HEK293 (cell line): ENCODE measurements at regions not wholly inside any gene's neighbourhood (a gene's known extent, or its start where the extent isn't known, plus 50 kb on each side); places are given as distances from the start of the nearest gene placed in this dataset.

Experiments
- ZFP37 ChIP-seq: fragments of 450-650 bp; formaldehyde crosslinking; IDR thresholded peaks from 2 replicates; pipeline ENCODE4 v1.5.1; 2016; ENCODE audit warnings: missing biosample characterization, missing genetic modification characterization
- ZNF138 ChIP-seq: fragments of 450-650 bp; formaldehyde crosslinking; IDR thresholded peaks from 2 replicates; pipeline ENCODE4 v1.5.1; 2016; ENCODE audit warnings: missing biosample characterization, missing genetic modification characterization, borderline replicate concordance
- TF ChIP-seq, protein P1 (sequence below): fragments of 450-650 bp; formaldehyde crosslinking; IDR thresholded peaks from 2 replicates; pipeline ENCODE4 v1.5.1; 2016; ENCODE audit warnings: missing biosample characterization, missing genetic modification characterization
- TF ChIP-seq, protein P2 (sequence below): fragments of 450-650 bp; formaldehyde crosslinking; conservative IDR thresholded peaks from 2 replicates; pipeline ENCODE4 v1.5.1; 2016; ENCODE audit warnings: low read depth, missing biosample characterization, missing genetic modification characterization
- TF ChIP-seq, protein P3 (sequence below): fragments of 450-650 bp; formaldehyde crosslinking; IDR thresholded peaks from 2 replicates; pipeline ENCODE4 v1.5.1; 2017; ENCODE audit warnings: missing biosample characterization, missing genetic modification characterization
- TF ChIP-seq, protein P4 (sequence below): fragments of 450-650 bp; formaldehyde crosslinking; IDR thresholded peaks from 2 replicates; pipeline ENCODE4 v1.5.1; 2016; ENCODE audit warnings: missing biosample characterization, missing genetic modification characterization

DNA sequence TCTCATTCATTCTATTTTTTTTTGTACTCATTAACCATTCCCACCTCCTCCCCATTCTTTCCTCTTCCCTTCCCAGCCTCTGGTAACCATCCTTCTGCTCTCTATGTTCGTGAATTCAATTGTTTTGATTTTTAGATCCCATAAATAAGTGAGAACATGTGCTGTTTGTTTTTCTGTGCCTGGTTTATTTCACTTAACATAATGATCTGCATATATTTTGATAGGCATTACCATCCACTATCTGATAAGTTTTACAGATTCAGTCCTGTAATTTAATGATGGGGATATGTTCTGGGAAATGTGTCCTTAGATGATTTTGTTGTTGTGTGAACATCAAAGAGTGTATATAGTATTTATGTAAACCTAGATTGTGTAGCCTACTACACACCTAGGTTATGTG is 77.5 kb upstream of the CPHXL start:
- TF ChIP-seq ZNF138 (tag by site-specific recombination) (no peak), ZFP37 (tag by site-specific recombination) (no peak)
- TF ChIP-seq, protein P1, sequence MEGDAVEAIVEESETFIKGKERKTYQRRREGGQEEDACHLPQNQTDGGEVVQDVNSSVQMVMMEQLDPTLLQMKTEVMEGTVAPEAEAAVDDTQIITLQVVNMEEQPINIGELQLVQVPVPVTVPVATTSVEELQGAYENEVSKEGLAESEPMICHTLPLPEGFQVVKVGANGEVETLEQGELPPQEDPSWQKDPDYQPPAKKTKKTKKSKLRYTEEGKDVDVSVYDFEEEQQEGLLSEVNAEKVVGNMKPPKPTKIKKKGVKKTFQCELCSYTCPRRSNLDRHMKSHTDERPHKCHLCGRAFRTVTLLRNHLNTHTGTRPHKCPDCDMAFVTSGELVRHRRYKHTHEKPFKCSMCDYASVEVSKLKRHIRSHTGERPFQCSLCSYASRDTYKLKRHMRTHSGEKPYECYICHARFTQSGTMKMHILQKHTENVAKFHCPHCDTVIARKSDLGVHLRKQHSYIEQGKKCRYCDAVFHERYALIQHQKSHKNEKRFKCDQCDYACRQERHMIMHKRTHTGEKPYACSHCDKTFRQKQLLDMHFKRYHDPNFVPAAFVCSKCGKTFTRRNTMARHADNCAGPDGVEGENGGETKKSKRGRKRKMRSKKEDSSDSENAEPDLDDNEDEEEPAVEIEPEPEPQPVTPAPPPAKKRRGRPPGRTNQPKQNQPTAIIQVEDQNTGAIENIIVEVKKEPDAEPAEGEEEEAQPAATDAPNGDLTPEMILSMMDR (tag by site-specific recombination), result no peak
- TF ChIP-seq, protein P2, sequence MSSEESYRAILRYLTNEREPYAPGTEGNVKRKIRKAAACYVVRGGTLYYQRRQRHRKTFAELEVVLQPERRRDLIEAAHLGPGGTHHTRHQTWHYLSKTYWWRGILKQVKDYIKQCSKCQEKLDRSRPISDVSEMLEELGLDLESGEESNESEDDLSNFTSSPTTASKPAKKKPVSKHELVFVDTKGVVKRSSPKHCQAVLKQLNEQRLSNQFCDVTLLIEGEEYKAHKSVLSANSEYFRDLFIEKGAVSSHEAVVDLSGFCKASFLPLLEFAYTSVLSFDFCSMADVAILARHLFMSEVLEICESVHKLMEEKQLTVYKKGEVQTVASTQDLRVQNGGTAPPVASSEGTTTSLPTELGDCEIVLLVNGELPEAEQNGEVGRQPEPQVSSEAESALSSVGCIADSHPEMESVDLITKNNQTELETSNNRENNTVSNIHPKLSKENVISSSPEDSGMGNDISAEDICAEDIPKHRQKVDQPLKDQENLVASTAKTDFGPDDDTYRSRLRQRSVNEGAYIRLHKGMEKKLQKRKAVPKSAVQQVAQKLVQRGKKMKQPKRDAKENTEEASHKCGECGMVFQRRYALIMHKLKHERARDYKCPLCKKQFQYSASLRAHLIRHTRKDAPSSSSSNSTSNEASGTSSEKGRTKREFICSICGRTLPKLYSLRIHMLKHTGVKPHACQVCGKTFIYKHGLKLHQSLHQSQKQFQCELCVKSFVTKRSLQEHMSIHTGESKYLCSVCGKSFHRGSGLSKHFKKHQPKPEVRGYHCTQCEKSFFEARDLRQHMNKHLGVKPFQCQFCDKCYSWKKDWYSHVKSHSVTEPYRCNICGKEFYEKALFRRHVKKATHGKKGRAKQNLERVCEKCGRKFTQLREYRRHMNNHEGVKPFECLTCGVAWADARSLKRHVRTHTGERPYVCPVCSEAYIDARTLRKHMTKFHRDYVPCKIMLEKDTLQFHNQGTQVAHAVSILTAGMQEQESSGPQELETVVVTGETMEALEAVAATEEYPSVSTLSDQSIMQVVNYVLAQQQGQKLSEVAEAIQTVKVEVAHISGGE, result no peak
- TF ChIP-seq, protein P3, sequence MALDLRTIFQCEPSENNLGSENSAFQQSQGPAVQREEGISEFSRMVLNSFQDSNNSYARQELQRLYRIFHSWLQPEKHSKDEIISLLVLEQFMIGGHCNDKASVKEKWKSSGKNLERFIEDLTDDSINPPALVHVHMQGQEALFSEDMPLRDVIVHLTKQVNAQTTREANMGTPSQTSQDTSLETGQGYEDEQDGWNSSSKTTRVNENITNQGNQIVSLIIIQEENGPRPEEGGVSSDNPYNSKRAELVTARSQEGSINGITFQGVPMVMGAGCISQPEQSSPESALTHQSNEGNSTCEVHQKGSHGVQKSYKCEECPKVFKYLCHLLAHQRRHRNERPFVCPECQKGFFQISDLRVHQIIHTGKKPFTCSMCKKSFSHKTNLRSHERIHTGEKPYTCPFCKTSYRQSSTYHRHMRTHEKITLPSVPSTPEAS (tag by site-specific recombination), result no peak
- TF ChIP-seq, protein P4, sequence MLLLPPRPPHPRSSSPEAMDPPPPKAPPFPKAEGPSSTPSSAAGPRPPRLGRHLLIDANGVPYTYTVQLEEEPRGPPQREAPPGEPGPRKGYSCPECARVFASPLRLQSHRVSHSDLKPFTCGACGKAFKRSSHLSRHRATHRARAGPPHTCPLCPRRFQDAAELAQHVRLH (tag by site-specific recombination), result no peak
